ENCODE measurements at regions not wholly inside any gene's neighbourhood (a gene's known extent, or its start where the extent isn't known, plus 50 kb on each side); places are given as distances from the start of the nearest gene placed in this dataset.

DNA sequence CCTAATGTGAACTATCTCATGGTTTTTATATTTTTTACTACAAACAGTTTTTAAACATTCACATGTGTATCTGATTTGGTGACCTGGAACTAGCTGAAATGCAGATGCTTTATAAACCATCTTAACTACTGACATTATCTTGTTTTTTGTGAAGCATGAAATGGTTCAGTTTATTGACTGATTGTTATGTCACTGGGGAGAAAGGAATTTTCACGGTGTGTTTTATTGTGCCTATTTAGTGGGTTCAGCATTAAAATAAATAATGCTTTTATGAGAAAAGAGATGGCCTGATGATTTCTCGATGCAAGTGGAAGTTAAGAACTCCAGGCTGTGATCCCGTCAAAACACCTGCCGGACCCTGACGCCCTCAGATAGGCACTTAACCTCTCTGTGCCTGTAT, 79.9 kb upstream of the KIF26B start:
- Histone ChIP-seq H3K4me2 (ENCODE audit: low read length) (no peak overlapping the region), H3K27ac (ENCODE audit: low read length) (no peak overlapping the region), H3K9me3 (ENCODE audit: insufficient read depth, low read length) (no peaks in the 10 kb centered on the region), H3K36me3 (replicated peaks; ENCODE audit: low read depth, low read length) (no peaks in the 10 kb centered on the region), H4K20me1 (ENCODE audit: insufficient read depth, low read length) (no peaks in the 10 kb centered on the region), H2AFZ (ENCODE audit: low read depth, low read length) (no peak overlapping the region), H3K79me2 (ENCODE audit: low read length) (no peaks in the 10 kb centered on the region), H3K4me1 (ENCODE audit: low read length) (no peaks in the 10 kb centered on the region), H3K4me3 (ENCODE audit: low read length) (no peak overlapping the region), H3K9ac (ENCODE audit: low read length) (no peak overlapping the region), H3K27me3 (ENCODE audit: low read depth, low read length) (peaks cover 31% of the 10 kb centered on the region)
- no peak for TF ChIP-seq EZH2phosphoT487 (IDR thresholded peaks at IDR 0.05; ENCODE audit: low read depth)
- TF ChIP-seq, protein P1, sequence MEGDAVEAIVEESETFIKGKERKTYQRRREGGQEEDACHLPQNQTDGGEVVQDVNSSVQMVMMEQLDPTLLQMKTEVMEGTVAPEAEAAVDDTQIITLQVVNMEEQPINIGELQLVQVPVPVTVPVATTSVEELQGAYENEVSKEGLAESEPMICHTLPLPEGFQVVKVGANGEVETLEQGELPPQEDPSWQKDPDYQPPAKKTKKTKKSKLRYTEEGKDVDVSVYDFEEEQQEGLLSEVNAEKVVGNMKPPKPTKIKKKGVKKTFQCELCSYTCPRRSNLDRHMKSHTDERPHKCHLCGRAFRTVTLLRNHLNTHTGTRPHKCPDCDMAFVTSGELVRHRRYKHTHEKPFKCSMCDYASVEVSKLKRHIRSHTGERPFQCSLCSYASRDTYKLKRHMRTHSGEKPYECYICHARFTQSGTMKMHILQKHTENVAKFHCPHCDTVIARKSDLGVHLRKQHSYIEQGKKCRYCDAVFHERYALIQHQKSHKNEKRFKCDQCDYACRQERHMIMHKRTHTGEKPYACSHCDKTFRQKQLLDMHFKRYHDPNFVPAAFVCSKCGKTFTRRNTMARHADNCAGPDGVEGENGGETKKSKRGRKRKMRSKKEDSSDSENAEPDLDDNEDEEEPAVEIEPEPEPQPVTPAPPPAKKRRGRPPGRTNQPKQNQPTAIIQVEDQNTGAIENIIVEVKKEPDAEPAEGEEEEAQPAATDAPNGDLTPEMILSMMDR (IDR thresholded peaks at IDR 0.05; ENCODE audit: low read depth, low read length) = no peak

DNA sequence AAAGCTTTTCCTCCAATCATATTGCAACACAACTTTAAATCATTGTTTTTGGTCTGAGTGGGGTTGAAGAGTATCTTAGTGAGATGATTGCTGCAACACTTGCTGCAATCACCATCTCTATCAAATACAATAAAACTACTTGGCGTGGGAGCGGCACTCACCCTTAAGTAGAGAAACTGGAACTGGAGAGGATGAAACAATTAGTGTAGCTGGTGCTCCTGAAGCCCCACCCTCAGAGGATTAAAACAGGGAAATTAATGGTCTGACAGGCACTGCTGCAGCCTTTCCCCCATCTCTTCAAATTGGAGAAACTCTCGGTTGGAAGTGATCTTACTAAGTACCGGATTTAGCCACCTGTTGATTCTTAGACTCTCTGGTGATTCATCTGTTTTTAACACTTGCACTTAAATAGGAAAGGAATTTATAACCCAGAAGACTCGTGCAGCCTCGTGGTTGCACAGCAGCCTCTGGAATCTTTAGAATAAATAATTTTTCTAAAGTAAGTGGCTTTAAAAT, 80.5 kb upstream of the KIF26B start:
- Histone ChIP-seq H3K4me3 (ENCODE audit: low read length) (no peak overlapping the region), H4K20me1 (ENCODE audit: insufficient read depth, low read length) (no peaks in the 10 kb centered on the region), H3K4me2 (ENCODE audit: low read length) (no peak overlapping the region), H3K4me1 (ENCODE audit: low read length) (no peaks in the 10 kb centered on the region), H3K9ac (ENCODE audit: low read length) (no peak overlapping the region), H3K9me3 (ENCODE audit: insufficient read depth, low read length) (no peaks in the 10 kb centered on the region), H3K27ac (ENCODE audit: low read length) (no peak overlapping the region), H2AFZ (ENCODE audit: low read depth, low read length) (no peak overlapping the region), H3K36me3 (replicated peaks; ENCODE audit: low read depth, low read length) (no peaks in the 10 kb centered on the region), H3K79me2 (ENCODE audit: low read length) (no peaks in the 10 kb centered on the region), H3K27me3 (ENCODE audit: low read depth, low read length) (peaks cover 26% of the 10 kb centered on the region)
- TF ChIP-seq EZH2phosphoT487 (IDR thresholded peaks at IDR 0.05; ENCODE audit: low read depth) = no peak
- TF ChIP-seq, protein P1 (IDR thresholded peaks at IDR 0.05; ENCODE audit: low read depth, low read length) = no peak

DNA sequence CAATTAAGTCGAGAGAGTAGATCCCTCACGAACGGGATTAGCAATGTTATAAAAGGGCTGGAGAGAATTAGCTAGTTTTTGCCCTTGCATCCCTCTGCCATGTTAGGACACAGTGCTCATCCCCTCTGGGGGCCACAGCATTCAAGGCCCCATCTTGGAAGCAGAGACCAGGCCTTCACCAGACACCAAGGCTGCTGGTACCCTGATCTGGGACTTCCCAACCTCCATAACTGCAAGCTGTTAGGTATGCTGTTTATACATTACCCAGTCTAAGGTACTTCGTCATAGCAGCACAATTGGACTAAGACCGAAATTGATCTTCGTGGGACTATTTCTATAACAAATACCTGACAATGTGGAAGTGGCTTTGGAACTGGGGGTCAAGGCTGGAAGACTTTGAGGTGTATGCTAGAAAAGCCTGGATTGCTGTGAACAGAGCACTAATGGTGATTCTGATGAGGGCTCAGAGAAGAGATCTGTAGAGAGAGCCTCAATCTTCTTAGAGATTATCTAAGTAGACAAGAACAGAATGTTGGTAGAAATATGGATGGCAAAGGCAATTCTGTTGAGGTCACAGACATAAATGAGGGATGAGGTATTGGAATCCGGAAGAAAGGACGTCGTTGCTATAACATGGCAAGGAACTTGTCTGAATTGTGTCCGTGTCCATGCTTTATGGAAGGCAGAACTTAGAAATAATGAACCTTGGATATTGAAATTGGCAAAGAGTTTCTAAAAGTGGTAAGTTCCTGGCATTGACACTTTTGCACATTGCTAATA, 83.8 kb upstream of the KIF26B start:
- Histone ChIP-seq H3K4me2 (ENCODE audit: low read length) (no peak overlapping the region), H3K4me1 (ENCODE audit: low read length) (no peaks in the 10 kb centered on the region), H3K27me3 (ENCODE audit: low read depth, low read length) (0 out of 2 replicates have a peak, but pooled peaks cover 11% of the 10 kb centered on the region), H4K20me1 (ENCODE audit: insufficient read depth, low read length) (no peaks in the 10 kb centered on the region), H3K4me3 (ENCODE audit: low read length) (no peak overlapping the region), H2AFZ (ENCODE audit: low read depth, low read length) (no peak overlapping the region), H3K36me3 (replicated peaks; ENCODE audit: low read depth, low read length) (no peaks in the 10 kb centered on the region), H3K27ac (ENCODE audit: low read length) (no peak overlapping the region), H3K9ac (ENCODE audit: low read length) (no peak overlapping the region), H3K79me2 (ENCODE audit: low read length) (no peaks in the 10 kb centered on the region), H3K9me3 (ENCODE audit: insufficient read depth, low read length) (no peaks in the 10 kb centered on the region)
- TF ChIP-seq, protein P1 (IDR thresholded peaks at IDR 0.05; ENCODE audit: low read depth, low read length) = no peak
- TF ChIP-seq EZH2phosphoT487 (IDR thresholded peaks at IDR 0.05; ENCODE audit: low read depth) = no peak

DNA sequence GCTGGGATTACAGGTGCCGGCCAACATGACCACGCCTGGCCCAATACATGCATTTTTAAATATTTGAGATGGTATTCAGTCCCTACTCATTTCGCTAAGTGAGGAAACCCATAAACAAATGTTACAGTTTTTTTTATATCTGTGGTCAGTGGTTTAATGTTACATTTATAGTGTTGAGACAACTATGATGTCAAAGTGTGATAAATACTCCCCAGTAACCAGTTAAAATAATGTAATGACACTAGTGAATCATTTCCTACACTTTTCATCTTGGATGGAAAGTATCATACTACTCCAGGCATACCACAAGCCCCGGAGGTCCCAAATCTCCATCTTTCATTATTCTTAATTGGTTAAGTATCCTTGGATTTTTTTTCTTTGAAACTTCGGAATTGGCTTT, 87.5 kb upstream of the KIF26B start:
- no peaks in the 10 kb centered on the region for H4K20me1 ChIP-seq (ENCODE audit: insufficient read depth, low read length)
- H3K27ac ChIP-seq (ENCODE audit: low read length) = no peak overlapping the region
- TF ChIP-seq EZH2phosphoT487 (IDR thresholded peaks at IDR 0.05; ENCODE audit: low read depth) = no peak
- TF ChIP-seq, protein P1 (IDR thresholded peaks at IDR 0.05; ENCODE audit: low read depth, low read length) = no peak
- H3K79me2 ChIP-seq (ENCODE audit: low read length) = no peaks in the 10 kb centered on the region
- H2AFZ ChIP-seq (ENCODE audit: low read depth, low read length) = no peak overlapping the region
- no peak overlapping the region for H3K9ac ChIP-seq (ENCODE audit: low read length)
- H3K4me3 ChIP-seq (ENCODE audit: low read length) = no peak overlapping the region
- H3K4me1 ChIP-seq (ENCODE audit: low read length) = no peaks in the 10 kb centered on the region
- no peaks in the 10 kb centered on the region for H3K9me3 ChIP-seq (ENCODE audit: insufficient read depth, low read length)
- 0 out of 2 replicates have a peak, but pooled peaks cover 2% of the 10 kb centered on the region for H3K27me3 ChIP-seq (ENCODE audit: low read depth, low read length)
- no peaks in the 10 kb centered on the region for H3K36me3 ChIP-seq (replicated peaks; ENCODE audit: low read depth, low read length)
- H3K4me2 ChIP-seq (ENCODE audit: low read length) = no peak overlapping the region
